Endothelial cell (in vitro differentiated cells): ENCODE measurements at regions not wholly inside any gene's neighbourhood (a gene's known extent, or its start where the extent isn't known, plus 50 kb on each side); places are given as distances from the start of the nearest gene placed in this dataset.

Experiments used
- DNase-seq: peaks from one replicate; pipeline ENCODE4 v3.0.0; 2021; ENCODE audit warnings: low spot score
- H3K27ac Mint-ChIP-seq: one replicate; pipeline ENCODE4 v1.8.0; 2021; ENCODE audit warnings: mixed read lengths, inconsistent platforms; ENCODE audit not compliant: unreplicated experiment
- H3K27me3 Mint-ChIP-seq: one replicate; pipeline ENCODE4 v1.8.0; 2021; ENCODE audit warnings: mild to moderate bottlenecking, moderate library complexity, mixed read lengths, inconsistent platforms; ENCODE audit not compliant: unreplicated experiment
- H3K36me3 Mint-ChIP-seq: one replicate; pipeline ENCODE4 v1.8.0; 2021; ENCODE audit warnings: mild to moderate bottlenecking, low read depth, mixed read lengths, inconsistent platforms; ENCODE audit not compliant: unreplicated experiment
- H3K4me1 Mint-ChIP-seq: one replicate; pipeline ENCODE4 v1.8.0; 2021; ENCODE audit warnings: mild to moderate bottlenecking, mixed read lengths, inconsistent platforms; ENCODE audit not compliant: unreplicated experiment
- H3K4me3 Mint-ChIP-seq: one replicate; pipeline ENCODE4 v1.8.0; 2021; ENCODE audit warnings: mild to moderate bottlenecking, mixed read lengths, inconsistent platforms; ENCODE audit not compliant: unreplicated experiment
- H3K9me3 Mint-ChIP-seq: one replicate; pipeline ENCODE4 v1.8.0; 2021; ENCODE audit warnings: mixed read lengths, inconsistent platforms; ENCODE audit not compliant: unreplicated experiment
- TF ChIP-seq, protein P1 (sequence below): fragments of 200-600 bp; sonication (generic); IDR thresholded peaks from one replicate; pipeline ENCODE4 v1.5.0; 2021; ENCODE audit warnings: antibody characterized with exemption; ENCODE audit not compliant: unreplicated experiment

DNA sequence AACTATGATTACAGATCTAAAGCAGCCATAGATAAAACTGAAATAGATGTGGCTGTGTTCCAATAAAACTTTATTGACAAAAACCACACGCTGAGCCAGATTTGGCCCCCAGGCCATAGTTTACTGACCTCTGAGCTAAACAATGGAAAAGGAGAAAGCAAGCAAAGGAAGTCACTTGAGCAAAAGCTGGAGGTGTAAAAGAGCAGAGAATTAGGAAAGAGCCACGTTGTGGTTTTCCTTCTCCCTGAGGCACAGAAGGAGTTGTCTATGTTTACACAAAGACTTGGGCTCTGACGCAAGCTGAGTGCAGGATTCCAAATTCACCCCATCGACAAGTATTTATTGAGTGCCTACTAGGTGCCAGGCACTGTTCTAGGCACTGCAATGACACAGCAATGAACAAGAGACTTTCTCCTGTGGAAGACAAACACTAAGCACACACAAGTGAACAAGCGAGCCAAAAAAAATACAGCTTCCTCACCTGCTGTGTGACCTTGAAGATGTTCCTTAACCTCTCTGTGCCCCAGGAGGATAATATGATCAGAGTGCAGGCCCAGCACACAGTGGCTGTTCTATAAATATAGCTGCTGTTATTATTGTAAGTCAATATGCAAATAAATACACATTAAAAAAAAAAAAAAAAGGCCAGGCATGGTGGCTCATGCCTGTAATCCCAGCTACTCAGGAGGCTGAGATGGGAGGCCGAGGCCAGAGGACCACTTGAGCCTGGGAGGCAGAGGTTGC is 75.4 kb upstream of the PTPN1 start:
- Mint-ChIP-seq H3K27ac (no peak overlapping the region), H3K4me1 (peaks cover 11% of the 10 kb centered on the region)
- TF ChIP-seq, protein P1, sequence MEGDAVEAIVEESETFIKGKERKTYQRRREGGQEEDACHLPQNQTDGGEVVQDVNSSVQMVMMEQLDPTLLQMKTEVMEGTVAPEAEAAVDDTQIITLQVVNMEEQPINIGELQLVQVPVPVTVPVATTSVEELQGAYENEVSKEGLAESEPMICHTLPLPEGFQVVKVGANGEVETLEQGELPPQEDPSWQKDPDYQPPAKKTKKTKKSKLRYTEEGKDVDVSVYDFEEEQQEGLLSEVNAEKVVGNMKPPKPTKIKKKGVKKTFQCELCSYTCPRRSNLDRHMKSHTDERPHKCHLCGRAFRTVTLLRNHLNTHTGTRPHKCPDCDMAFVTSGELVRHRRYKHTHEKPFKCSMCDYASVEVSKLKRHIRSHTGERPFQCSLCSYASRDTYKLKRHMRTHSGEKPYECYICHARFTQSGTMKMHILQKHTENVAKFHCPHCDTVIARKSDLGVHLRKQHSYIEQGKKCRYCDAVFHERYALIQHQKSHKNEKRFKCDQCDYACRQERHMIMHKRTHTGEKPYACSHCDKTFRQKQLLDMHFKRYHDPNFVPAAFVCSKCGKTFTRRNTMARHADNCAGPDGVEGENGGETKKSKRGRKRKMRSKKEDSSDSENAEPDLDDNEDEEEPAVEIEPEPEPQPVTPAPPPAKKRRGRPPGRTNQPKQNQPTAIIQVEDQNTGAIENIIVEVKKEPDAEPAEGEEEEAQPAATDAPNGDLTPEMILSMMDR: no peak

DNA sequence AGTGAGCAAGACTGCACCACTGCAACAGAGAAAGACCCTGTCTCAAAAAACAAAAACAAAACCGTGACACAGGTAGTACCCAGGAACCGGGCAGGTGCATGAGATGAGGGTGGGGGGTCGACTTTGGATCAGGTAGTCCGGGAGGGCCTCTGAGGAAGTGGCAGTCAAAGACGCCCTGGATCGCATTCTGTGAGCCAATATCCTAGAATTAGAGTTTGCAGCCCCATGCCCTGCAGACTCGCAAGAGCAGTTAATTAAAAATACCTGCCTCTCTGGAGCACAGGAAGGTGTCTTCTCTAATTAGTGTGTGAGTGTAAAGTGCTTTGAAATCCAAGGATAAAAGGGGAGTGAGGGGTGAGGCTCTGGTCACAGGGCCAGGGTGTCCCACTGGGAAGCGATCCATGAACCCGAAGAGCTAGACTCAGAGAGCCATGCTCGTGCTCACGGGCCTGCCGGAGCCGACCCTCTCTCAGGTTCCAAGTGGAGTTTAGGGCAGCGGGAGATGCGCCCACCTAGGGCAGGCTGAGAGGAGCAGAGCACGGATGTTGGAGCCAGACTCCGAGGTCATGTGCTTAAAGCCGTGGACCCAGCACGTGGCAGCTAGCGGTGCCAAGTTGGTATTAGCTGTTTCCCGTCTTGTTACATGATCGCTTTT is 74.7 kb upstream of the PTPN1 start:
- no peak for DNase-seq
- no peak overlapping the region for H3K4me3 Mint-ChIP-seq
- H3K27ac Mint-ChIP-seq: no peak overlapping the region

More for the DNA sequence above, 75.4 kb upstream of the PTPN1 start:
- Mint-ChIP-seq H3K9me3 (no peaks in the 10 kb centered on the region), H3K27me3 (peaks cover 2% of the 10 kb centered on the region), H3K36me3 (no peaks in the 10 kb centered on the region), H3K4me3 (no peak overlapping the region)
- no peak for DNase-seq

DNA sequence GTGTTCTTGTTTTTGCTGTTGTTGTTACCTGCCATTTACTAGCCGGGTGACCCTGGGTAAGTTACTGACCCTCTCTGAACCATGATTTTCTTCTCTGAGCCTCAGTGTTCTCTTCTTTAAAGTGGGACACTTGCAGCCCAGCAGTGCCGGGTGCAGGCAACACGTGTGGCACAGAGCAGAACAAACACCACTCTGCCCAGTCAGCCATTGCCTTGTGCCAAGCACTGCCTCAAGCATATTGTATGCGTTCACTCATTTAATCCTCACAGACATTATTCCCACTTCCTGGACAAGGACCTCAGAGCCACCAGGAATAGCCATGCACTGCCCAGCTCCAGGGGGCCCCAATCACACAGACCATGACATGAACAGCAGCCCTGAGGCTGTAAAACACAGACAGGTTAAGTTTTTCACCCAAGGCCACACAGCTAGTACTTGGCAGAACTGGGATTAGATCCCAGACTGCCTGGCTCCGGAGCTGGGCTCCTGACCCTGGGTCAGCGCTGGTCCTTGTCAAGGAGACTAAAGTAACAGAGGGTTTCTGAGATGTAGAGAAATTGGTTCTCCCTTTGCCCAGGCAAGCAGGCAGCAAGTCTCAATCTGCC is 74.0 kb upstream of the PTPN1 start:
- H3K4me1 Mint-ChIP-seq: peaks cover 17% of the 10 kb centered on the region
- TF ChIP-seq, protein P1: no peak
- H3K27ac Mint-ChIP-seq: no peak overlapping the region
- DNase-seq: no peak
- H3K36me3 Mint-ChIP-seq: no peaks in the 10 kb centered on the region
- H3K27me3 Mint-ChIP-seq: peaks cover 2% of the 10 kb centered on the region
- no peaks in the 10 kb centered on the region for H3K9me3 Mint-ChIP-seq
- no peak overlapping the region for H3K4me3 Mint-ChIP-seq

More for the DNA sequence above, 74.7 kb upstream of the PTPN1 start:
- H3K36me3 Mint-ChIP-seq: no peaks in the 10 kb centered on the region
- no peaks in the 10 kb centered on the region for H3K9me3 Mint-ChIP-seq
- peaks cover 11% of the 10 kb centered on the region for H3K4me1 Mint-ChIP-seq
- peaks cover 2% of the 10 kb centered on the region for H3K27me3 Mint-ChIP-seq
- TF ChIP-seq, protein P1: no peak

DNA sequence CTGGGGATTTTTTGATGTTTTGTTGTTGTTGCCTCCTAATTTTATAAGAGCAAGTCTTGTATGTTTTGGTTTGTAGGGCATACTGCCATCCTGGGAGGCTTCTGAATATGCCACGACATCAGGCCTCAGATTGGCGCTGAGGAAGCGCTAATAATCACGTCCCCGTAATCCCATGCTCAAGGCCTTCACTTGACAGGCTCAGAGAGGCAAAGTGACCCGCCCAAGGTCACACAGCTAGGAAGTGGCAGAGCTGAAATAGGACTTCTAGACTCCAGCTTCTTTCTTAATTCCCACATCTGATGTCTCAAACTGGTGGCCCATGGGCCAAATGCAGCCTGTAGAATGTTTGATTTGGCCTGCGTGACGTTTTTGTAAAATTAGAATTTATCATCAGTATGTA is 73.5 kb upstream of the PTPN1 start:
- H3K4me1 Mint-ChIP-seq: peaks cover 13% of the 10 kb centered on the region
- H3K9me3 Mint-ChIP-seq: no peaks in the 10 kb centered on the region
- TF ChIP-seq, protein P1: no peak
- no peak overlapping the region for H3K4me3 Mint-ChIP-seq
- peaks cover 2% of the 10 kb centered on the region for H3K27me3 Mint-ChIP-seq
- no peaks in the 10 kb centered on the region for H3K36me3 Mint-ChIP-seq
- no peak overlapping the region for H3K27ac Mint-ChIP-seq
- DNase-seq: no peak

DNA sequence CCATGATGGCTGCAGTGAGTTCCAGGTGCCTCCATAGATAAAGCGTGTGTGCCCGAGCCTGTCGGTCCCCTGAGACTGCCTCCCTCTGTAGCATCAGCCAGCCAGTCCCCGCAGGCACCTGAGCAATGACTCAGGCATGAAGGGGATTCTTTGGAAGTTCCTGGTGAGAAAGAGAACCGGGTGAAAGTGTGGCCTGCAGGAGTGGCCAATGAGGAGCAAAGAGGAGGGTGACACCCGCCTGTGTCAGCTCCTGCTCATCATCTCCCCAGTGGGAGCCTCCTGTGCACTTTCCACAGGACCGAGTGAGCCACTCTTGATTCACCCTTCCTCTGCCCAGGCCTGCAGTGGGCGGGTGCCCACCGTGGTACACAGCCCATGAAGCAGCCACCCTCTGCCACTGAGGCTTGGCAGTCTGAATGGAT is 71.2 kb upstream of the PTPN1 start:
- TF ChIP-seq, protein P1: no peak
- Mint-ChIP-seq H3K27ac (no peak overlapping the region), H3K27me3 (no peaks in the 10 kb centered on the region), H3K36me3 (no peaks in the 10 kb centered on the region), H3K4me3 (no peak overlapping the region), H3K4me1 (peaks cover 5% of the 10 kb centered on the region), H3K9me3 (no peaks in the 10 kb centered on the region)
- DNase-seq: no peak
